HEK293 (cell line): ENCODE measurements at regions not wholly inside any gene's neighbourhood (a gene's known extent, or its start where the extent isn't known, plus 50 kb on each side); places are given as distances from the start of the nearest gene placed in this dataset.

Experiments
- CTCF ChIA-PET: fragments of 350-600 bp; formaldehyde crosslinking; extraction: SDS; loops from one replicate; lab custom pipeline; 2021; ENCODE audit warnings: antibody characterized with exemption; lab: Yijun Ruan, JAX
- POLR2A ChIA-PET: fragments of 300-600 bp; formaldehyde crosslinking; extraction: SDS; loops from one replicate; lab custom pipeline; 2020; ENCODE audit warnings: antibody characterized with exemption, inconsistent platforms; lab: Yijun Ruan, JAX
- H3K27ac ChIP-seq: fragments of 200-500 bp; sonication (Bioruptor generic); 2 replicates; pipeline ENCODE4 v1.5.1; 2014; ENCODE audit warnings: low read depth, low read length, control low read depth, inconsistent platforms; ENCODE audit errors: extremely low read depth
- H3K36me3 ChIP-seq, 2 experiments: fragments of 200-500 bp in 1 of 2; sonication (Bioruptor generic) in 1 of 2; 1 replicate in 1 of 2; 2 replicates in 1 of 2; pipeline ENCODE4 v1.5.1; 2014 to 2017; ENCODE audit warnings: inconsistent platforms in 2 of 2, low read length in 2 of 2; ENCODE audit not compliant: control insufficient read depth in 2 of 2, insufficient read depth in 1 of 2
- H3K4me1 ChIP-seq: fragments of 200-500 bp; sonication (Bioruptor generic); 2 replicates; pipeline ENCODE4 v1.5.1; 2014; ENCODE audit warnings: mild to moderate bottlenecking, low read length, inconsistent platforms; ENCODE audit not compliant: control insufficient read depth, insufficient read depth
- H3K4me3 ChIP-seq: 2 replicates; pipeline ENCODE4 v1.5.1; 2011; ENCODE audit warnings: low read depth, mild to moderate bottlenecking, control low read depth, low read length, moderate library complexity
- H3K9me3 ChIP-seq: fragments of 200-500 bp; sonication (Bioruptor generic); 2 replicates; pipeline ENCODE4 v1.5.1; 2014; ENCODE audit warnings: low read depth, low read length, inconsistent platforms; ENCODE audit not compliant: control insufficient read depth, insufficient read depth
- EGR2 ChIP-seq: fragments of 450-650 bp; formaldehyde crosslinking; IDR thresholded peaks from 2 replicates; pipeline ENCODE4 v1.5.1; 2016; ENCODE audit warnings: low read depth, missing biosample characterization, missing genetic modification characterization
- GLIS1 ChIP-seq: fragments of 450-650 bp; formaldehyde crosslinking; IDR thresholded peaks from 2 replicates; pipeline ENCODE4 v1.5.1; 2016; ENCODE audit warnings: missing biosample characterization, missing genetic modification characterization
- HOXA7 ChIP-seq: sonication (generic); formaldehyde crosslinking; IDR thresholded peaks from 2 replicates; pipeline ENCODE4 v1.8.1; 2022; ENCODE audit warnings: missing genetic modification reagents, borderline replicate concordance
- OSR2 ChIP-seq: fragments of 450-650 bp; formaldehyde crosslinking; IDR thresholded peaks from 2 replicates; pipeline ENCODE4 v1.5.1; 2016; ENCODE audit warnings: missing biosample characterization, missing genetic modification characterization
- PRDM10 ChIP-seq: fragments of 450-650 bp; formaldehyde crosslinking; IDR thresholded peaks from 2 replicates; pipeline ENCODE4 v1.5.1; 2016; ENCODE audit warnings: missing biosample characterization, missing genetic modification characterization
- SCRT2 ChIP-seq: fragments of 450-650 bp; formaldehyde crosslinking; IDR thresholded peaks from 2 replicates; pipeline ENCODE4 v1.5.1; 2016; ENCODE audit warnings: missing biosample characterization, missing genetic modification characterization
- SETDB1 ChIP-seq: IDR thresholded peaks from one replicate; pipeline ENCODE4 v1.6.1; 2017; ENCODE audit warnings: mild to moderate bottlenecking, low read length, moderate library complexity, mixed read lengths; ENCODE audit not compliant: insufficient read length
- SP7 ChIP-seq: fragments of 450-650 bp; formaldehyde crosslinking; IDR thresholded peaks from 2 replicates; pipeline ENCODE4 v1.5.1; 2016; ENCODE audit warnings: missing biosample characterization, missing genetic modification characterization
- YY1 ChIP-seq: fragments of 450-650 bp; formaldehyde crosslinking; IDR thresholded peaks from 2 replicates; pipeline ENCODE4 v1.5.1; 2018; ENCODE audit warnings: missing biosample characterization, missing genetic modification characterization
- ZBTB17 ChIP-seq: fragments of 450-650 bp; formaldehyde crosslinking; IDR thresholded peaks from 2 replicates; pipeline ENCODE4 v1.5.1; 2016; ENCODE audit warnings: missing biosample characterization, missing genetic modification characterization
- ZFHX2 ChIP-seq: fragments of 450-650 bp; formaldehyde crosslinking; conservative IDR thresholded peaks from 2 replicates; pipeline ENCODE4 v1.5.1; 2016; ENCODE audit warnings: missing biosample characterization, missing genetic modification characterization
- ZIC2 ChIP-seq: fragments of 450-650 bp; formaldehyde crosslinking; IDR thresholded peaks from 2 replicates; pipeline ENCODE4 v1.5.1; 2016; ENCODE audit warnings: missing biosample characterization, missing genetic modification characterization
- ZNF112 ChIP-seq: fragments of 450-650 bp; formaldehyde crosslinking; IDR thresholded peaks from 2 replicates; pipeline ENCODE4 v1.5.0; 2017; ENCODE audit warnings: missing biosample characterization, missing genetic modification characterization
- ZNF121 ChIP-seq: fragments of 450-650 bp; formaldehyde crosslinking; IDR thresholded peaks from 2 replicates; pipeline ENCODE4 v1.5.1; 2016; ENCODE audit warnings: missing biosample characterization, missing genetic modification characterization
- ZNF175 ChIP-seq: fragments of 450-650 bp; formaldehyde crosslinking; IDR thresholded peaks from 2 replicates; pipeline ENCODE4 v1.5.1; 2016; ENCODE audit warnings: missing biosample characterization, missing genetic modification characterization
- ZNF335 ChIP-seq: fragments of 450-650 bp; formaldehyde crosslinking; conservative IDR thresholded peaks from 2 replicates; pipeline ENCODE4 v1.5.1; 2016; ENCODE audit warnings: missing biosample characterization, missing genetic modification characterization
- ZNF350 ChIP-seq: fragments of 450-650 bp; formaldehyde crosslinking; IDR thresholded peaks from 2 replicates; pipeline ENCODE4 v1.5.0; 2017; ENCODE audit warnings: missing biosample characterization, mild to moderate bottlenecking, missing genetic modification characterization
- ZNF366 ChIP-seq: fragments of 450-650 bp; formaldehyde crosslinking; conservative IDR thresholded peaks from 2 replicates; pipeline ENCODE4 v1.5.1; 2016; ENCODE audit warnings: missing biosample characterization, missing genetic modification characterization
- ZNF530 ChIP-seq: fragments of 450-650 bp; formaldehyde crosslinking; IDR thresholded peaks from 2 replicates; pipeline ENCODE4 v1.5.1; 2016; ENCODE audit warnings: low read depth, missing biosample characterization, missing genetic modification characterization
- ZNF544 ChIP-seq: fragments of 450-650 bp; formaldehyde crosslinking; IDR thresholded peaks from 2 replicates; pipeline ENCODE4 v1.5.0; 2017; ENCODE audit warnings: missing biosample characterization, missing genetic modification characterization
- ZNF571 ChIP-seq: fragments of 450-650 bp; formaldehyde crosslinking; IDR thresholded peaks from 2 replicates; pipeline ENCODE4 v1.5.0; 2017; ENCODE audit warnings: missing biosample characterization, missing genetic modification characterization
- ZNF600 ChIP-seq: fragments of 450-650 bp; formaldehyde crosslinking; IDR thresholded peaks from 2 replicates; pipeline ENCODE4 v1.5.1; 2016; ENCODE audit warnings: missing biosample characterization, missing genetic modification characterization
- ZNF621 ChIP-seq: fragments of 450-650 bp; formaldehyde crosslinking; IDR thresholded peaks from 2 replicates; pipeline ENCODE4 v1.5.1; 2017; ENCODE audit warnings: missing biosample characterization, missing genetic modification characterization
- ZNF623 ChIP-seq: fragments of 450-650 bp; formaldehyde crosslinking; IDR thresholded peaks from 2 replicates; pipeline ENCODE4 v1.5.1; 2016; ENCODE audit warnings: missing biosample characterization, missing genetic modification characterization
- ZNF654 ChIP-seq: fragments of 450-650 bp; formaldehyde crosslinking; IDR thresholded peaks from 2 replicates; pipeline ENCODE4 v1.5.1; 2016; ENCODE audit warnings: low read depth, missing biosample characterization, missing genetic modification characterization
- ZNF670 ChIP-seq: fragments of 450-650 bp; formaldehyde crosslinking; IDR thresholded peaks from 2 replicates; pipeline ENCODE4 v1.5.1; 2016; ENCODE audit warnings: missing biosample characterization, missing genetic modification characterization, low read depth
- ZSCAN30 ChIP-seq: fragments of 450-650 bp; IDR thresholded peaks from 2 replicates; pipeline ENCODE4 v1.5.1; 2018; ENCODE audit warnings: missing biosample characterization, mild to moderate bottlenecking, missing genetic modification characterization, moderate library complexity
- TF ChIP-seq, protein P1 (sequence below): fragments of 450-650 bp; formaldehyde crosslinking; IDR thresholded peaks from 2 replicates; pipeline ENCODE4 v1.5.1; 2016; ENCODE audit warnings: missing biosample characterization, missing genetic modification characterization
- TF ChIP-seq, protein P2 (sequence below): fragments of 450-650 bp; formaldehyde crosslinking; IDR thresholded peaks from 2 replicates; pipeline ENCODE4 v1.5.1; 2016; ENCODE audit warnings: missing biosample characterization, missing genetic modification characterization

GRCh38 chr6:4294636-4295035 is 159.3 kb upstream of the ECI2 start:
- no peak for TF ChIP-seq ZNF175 (tag by site-specific recombination)
- no peak for TF ChIP-seq ZNF112
- TF ChIP-seq YY1 (tag by site-specific recombination), result no peak
- no peak for TF ChIP-seq HOXA7
- no peak for TF ChIP-seq ZNF366 (tag by site-specific recombination)
- TF ChIP-seq ZNF571 (tag by site-specific recombination), result no peak
- TF ChIP-seq ZSCAN30 (tag by site-specific recombination), result no peak
- TF ChIP-seq EGR2, result no peak
- no peak for TF ChIP-seq ZNF621 (tag by site-specific recombination)
- no peak for TF ChIP-seq GLIS1
- TF ChIP-seq, protein P1, sequence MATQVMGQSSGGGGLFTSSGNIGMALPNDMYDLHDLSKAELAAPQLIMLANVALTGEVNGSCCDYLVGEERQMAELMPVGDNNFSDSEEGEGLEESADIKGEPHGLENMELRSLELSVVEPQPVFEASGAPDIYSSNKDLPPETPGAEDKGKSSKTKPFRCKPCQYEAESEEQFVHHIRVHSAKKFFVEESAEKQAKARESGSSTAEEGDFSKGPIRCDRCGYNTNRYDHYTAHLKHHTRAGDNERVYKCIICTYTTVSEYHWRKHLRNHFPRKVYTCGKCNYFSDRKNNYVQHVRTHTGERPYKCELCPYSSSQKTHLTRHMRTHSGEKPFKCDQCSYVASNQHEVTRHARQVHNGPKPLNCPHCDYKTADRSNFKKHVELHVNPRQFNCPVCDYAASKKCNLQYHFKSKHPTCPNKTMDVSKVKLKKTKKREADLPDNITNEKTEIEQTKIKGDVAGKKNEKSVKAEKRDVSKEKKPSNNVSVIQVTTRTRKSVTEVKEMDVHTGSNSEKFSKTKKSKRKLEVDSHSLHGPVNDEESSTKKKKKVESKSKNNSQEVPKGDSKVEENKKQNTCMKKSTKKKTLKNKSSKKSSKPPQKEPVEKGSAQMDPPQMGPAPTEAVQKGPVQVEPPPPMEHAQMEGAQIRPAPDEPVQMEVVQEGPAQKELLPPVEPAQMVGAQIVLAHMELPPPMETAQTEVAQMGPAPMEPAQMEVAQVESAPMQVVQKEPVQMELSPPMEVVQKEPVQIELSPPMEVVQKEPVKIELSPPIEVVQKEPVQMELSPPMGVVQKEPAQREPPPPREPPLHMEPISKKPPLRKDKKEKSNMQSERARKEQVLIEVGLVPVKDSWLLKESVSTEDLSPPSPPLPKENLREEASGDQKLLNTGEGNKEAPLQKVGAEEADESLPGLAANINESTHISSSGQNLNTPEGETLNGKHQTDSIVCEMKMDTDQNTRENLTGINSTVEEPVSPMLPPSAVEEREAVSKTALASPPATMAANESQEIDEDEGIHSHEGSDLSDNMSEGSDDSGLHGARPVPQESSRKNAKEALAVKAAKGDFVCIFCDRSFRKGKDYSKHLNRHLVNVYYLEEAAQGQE (tag by site-specific recombination), result no peak
- Histone ChIP-seq H3K9me3 (no peaks in the 10 kb centered on the region), H3K4me3 (no peak overlapping the region), H3K27ac (no peak overlapping the region), H3K36me3 (no peaks in the 10 kb centered on the region), H3K4me1 (no peaks in the 10 kb centered on the region)
- ChIA-PET POLR2A (no interaction called here), CTCF (no interaction called here)

DNA sequence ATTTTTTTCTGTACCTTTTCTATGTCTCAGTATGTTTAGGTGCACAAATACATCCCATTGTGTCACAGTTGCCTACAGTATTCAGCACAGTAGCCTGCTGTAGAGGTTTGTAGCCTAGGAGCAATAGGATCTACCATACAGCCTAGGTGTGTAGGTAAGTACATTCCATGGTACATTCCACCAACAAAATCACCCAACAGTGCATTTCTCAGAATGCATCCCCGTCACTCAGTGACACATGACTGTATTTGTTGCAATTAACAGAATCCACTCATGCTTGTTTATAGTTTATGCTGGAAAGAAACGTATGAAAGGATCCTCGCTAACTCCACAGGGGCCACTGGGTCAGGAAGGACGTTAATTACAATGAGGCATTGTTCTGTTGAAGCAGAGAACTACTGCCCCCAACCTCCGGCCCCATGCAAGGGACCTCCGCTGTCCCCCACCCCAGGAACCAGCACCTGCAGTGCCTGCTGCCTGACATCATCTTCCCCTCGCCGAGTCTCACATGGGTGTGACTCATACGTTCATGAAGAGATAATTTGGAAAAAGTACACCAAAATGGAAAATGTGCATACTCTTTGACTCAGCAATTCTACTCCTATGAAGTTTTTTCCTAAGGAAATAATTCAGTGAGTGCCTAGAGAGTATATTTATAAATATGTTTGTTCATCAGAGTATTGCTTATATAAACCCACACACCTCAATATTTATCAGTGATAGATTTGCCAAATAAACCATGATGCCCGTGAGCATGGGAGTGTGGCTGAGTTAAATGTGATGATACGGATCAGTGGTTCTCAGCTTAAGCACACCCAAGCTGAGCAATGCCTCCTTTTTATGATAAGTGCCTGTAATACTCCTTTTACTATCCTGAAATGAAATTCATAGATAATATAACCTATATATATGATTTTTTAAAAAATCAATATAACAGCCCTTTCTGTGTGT is 156.4 kb upstream of the ECI2 start:
- Histone ChIP-seq H3K9me3 (no peaks in the 10 kb centered on the region), H3K36me3 (no peaks in the 10 kb centered on the region), H3K4me3 (no peak overlapping the region), H3K27ac (no peak overlapping the region), H3K4me1 (no peaks in the 10 kb centered on the region; the same call in 1 of the 2 replicates)
- POLR2A ChIA-PET, result no interaction called here
- CTCF ChIA-PET, result interaction anchor here (0.7 kb wide), 1 partner anchor 969 kb away, joined by 3 read pairs; no protein-coding TSS in a partner anchor
- TF ChIP-seq ZFHX2 (tag by site-specific recombination) (no peak), ZNF600 (tag by site-specific recombination) (peak; percentile 62; the same call in 1 of the 2 replicates), ZNF623 (tag by site-specific recombination) (no peak), ZNF530 (tag by site-specific recombination) (no peak), ZNF350 (tag by site-specific recombination) (no peak), ZNF670 (tag by site-specific recombination) (no peak), ZNF335 (tag by site-specific recombination) (peak; percentile 29; the same call in 1 of the 2 replicates), OSR2 (no peak), ZIC2 (tag by site-specific recombination) (peak; percentile 97), ZNF654 (no peak), SP7 (tag by site-specific recombination) (peak; percentile 58), SCRT2 (0 out of 2 replicates have a peak, but pooled peaks have one; percentile 17), ZNF544 (tag by site-specific recombination) (no peak), ZNF121 (tag by site-specific recombination) (no peak), SETDB1 (no peak), ZBTB17 (no peak), PRDM10 (tag by site-specific recombination) (peak; percentile 93)
- TF ChIP-seq, protein P2, sequence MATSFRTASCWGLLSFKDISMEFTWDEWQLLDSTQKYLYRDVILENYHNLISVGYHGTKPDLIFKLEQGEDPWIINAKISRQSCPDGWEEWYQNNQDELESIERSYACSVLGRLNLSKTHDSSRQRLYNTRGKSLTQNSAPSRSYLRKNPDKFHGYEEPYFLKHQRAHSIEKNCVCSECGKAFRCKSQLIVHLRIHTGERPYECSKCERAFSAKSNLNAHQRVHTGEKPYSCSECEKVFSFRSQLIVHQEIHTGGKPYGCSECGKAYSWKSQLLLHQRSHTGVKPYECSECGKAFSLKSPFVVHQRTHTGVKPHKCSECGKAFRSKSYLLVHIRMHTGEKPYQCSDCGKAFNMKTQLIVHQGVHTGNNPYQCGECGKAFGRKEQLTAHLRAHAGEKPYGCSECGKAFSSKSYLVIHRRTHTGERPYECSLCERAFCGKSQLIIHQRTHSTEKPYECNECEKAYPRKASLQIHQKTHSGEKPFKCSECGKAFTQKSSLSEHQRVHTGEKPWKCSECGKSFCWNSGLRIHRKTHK (tag by site-specific recombination), result no peak
